GM19463 (cell line): ENCODE measurements at regions not wholly inside any gene's neighbourhood (a gene's known extent, or its start where the extent isn't known, plus 50 kb on each side); places are given as distances from the start of the nearest gene placed in this dataset.

Experiments used
- ATAC-seq: cut with Tn5 transposase; IDR thresholded peaks from one replicate; pipeline ENCODE4 v1.9.1; 2021; ENCODE audit warnings: mild to moderate bottlenecking, moderate library complexity; ENCODE audit not compliant: unreplicated experiment

DNA sequence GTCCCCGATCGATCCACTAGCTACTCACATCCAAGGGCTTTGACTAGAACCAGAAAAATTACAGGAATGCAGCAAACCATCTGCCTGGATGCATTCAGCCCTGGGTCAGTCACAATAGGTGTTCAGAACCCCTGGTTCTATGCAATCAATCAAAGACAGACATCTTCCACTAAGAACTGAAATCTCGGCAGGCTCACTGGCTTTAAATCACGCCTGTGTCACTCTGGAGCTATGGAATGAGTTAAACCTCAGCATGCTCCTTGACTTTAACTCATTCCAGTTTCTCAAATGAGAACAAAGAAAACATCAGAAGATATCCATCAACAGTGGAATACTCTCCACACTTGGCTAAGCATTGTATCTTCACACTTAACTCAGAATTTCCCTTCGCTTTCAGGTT lies 68.1 kb upstream of the SPTBN1 start:
- no peak for ATAC-seq

DNA sequence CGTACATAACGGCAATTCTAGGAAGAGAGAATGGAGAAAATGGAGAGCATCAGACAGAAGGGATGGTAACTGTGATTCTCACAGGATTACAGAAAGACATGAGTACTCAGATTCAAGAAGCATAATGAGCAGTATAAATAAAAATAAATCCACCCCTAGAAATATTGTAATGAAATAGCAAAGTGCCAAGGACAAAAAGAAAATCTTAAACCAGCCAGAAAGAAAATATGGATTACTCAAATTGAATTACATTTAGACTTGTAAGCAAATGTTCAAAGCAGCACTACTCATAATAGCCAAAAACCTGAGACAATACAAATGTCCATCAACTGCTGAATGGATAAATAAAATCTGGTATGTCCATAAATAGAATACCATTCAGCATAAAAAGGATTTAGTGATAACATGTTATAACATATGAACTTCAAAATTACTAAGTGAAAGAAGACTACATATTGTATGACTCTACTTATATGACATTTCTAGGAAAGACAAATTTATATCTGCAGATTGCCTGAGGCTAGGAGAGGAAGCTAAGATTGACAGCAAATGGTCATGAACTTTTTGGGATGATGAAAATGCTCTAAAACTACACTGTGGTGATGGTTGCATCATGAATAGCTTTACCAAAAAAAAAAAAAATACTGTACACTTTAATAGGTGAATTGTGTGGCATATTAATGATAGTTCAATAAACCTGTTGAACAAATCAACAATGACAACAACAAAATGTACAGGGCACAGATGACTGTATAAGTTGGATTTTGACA lies 63.4 kb upstream of the SPTBN1 start:
- ATAC-seq, result no peak

DNA sequence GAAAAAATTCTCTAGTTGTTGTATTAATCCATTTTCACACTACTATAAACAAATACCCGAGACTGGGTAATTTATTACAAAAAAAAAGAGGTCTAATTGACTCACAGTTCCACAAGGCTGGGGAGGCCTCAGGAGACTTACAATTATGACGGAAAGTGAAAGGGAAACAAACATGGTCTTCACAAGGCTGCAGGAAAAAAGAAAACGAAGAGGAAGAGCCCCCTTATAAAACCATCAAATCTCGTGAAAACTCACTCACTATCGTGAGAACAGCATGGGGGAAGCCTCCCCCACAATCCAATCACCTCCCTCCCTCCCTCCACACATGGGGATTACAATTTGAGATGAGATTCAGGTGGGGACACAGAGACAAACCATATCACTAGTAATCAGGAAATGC lies 61.7 kb upstream of the SPTBN1 start:
- peak; percentile 89 for ATAC-seq

DNA sequence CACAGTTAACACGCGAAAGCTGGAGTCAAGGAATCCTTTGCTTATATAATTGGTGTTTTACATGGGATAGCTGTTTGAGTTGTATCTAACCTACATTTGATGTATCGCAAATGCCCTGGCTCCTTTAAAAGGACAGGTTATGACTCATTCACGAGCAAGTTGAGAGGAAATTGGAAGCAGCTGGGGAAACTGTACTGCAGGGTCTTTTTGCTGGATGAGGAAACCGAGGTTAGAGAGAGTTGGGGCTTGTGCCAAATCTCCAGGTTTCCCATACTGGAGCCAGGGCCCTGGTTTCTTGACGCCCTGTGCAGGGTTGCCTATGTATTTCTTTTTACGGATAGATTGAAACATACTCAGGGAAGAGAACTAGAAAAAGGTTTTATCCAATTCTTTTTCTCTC lies 60.0 kb upstream of the SPTBN1 start:
- no peak for ATAC-seq

DNA sequence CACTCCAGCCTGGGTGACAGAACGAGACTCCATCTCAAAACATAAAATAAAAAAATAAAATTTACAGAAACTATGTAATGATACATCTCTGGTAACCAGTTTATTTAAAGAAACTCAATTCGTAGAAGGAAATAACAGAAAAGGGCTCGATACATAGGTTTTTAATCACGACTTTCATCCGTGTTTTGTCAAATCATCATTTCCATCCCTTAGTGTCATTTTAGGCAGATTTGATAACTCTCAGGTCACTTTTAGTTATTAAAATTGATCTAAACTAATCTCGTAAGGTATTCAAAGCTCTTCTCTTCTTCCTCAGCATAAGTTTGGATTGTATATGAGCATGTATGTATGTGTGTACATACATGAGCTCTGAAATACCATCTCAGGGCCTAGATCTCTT lies 59.3 kb upstream of the SPTBN1 start:
- no peak for ATAC-seq

DNA sequence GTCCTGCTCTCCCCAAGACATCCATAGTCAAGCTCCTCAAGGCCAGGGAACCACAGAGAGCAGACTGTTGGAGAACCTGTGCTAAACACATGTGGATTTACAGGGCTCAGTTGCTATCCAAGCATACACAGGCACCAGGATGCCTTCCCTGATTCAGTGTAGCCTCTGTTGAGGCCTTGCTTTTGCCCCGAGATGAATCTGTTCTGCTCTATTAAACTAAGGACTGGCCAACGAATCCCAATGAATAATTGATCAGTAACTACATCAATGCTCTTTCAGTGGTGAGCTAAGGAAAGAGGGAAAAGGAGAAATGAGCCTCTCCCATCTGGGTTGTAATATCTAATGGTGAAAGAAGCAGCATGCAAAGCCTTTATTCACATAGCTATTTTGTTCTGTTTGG lies 58.7 kb upstream of the SPTBN1 start:
- ATAC-seq, result no peak

DNA sequence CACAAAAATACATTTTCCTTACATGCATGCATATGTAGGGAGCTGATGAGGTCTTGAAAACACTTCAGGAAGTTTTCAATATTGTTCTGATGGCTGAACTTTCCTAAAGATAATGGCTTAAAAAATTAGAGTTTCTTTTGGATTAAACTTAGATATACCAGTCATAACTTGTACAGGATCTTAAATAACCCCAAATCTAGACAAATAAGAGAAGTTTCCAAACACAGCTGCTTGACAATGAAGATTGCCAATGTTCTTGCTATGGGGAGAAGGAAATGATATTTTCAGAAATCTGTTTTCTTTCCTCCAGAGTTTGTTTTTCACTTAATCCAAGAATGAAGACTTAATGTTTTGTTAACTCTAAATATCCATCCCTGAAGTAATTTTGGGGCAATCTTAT lies 54.6 kb upstream of the SPTBN1 start:
- ATAC-seq, result no peak

DNA sequence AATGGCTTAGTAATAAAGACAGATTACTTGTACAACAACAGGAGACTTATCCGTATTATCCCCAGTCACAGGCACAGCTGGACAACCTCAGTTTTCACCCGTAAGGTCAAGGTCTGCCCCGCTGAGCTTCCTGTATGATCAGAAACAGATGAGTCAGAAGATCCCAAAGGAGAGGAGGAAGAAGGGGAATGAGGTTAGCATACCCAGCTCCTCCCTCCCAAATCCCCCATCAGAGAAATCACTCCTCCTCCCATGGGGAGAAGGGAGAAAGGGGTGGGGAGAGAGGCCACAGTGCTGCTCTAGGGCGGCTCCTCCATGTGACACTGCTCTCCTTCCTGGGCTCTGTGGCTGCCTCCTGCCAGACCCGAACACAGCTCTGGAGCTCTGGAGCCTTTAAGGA lies 53.8 kb upstream of the SPTBN1 start:
- ATAC-seq, result no peak

DNA sequence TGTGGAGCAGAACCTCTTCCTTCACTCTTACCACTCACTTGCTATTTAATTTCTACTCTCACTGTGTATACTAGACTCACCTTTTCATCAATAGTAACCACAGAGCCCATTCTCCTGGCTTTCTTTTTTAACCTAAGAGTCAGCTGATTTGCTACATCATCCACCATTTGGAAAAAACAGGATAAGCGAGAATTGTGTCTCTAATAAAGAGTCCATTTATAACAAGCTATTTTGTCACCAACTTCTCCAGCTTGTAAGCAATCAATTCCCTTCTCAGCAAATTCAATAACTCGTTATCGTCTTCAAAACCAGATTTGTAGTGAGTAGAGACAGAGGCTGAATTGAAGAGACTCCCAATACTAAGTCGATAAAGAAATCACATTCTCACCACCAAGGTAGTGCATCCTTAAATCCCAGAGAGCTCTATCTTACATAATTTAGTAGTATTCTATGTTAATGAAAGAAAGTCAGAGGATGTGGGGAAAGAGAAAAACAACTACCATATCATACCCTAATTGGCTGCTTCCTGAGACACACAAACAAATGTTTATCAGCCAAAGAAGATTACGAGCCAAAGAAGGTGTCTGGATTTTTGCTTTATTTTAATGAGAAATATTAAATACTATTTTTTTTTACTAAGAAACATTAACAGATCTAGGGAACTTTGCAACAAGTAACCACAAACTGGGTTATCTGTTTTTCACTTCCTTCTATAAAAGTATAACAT lies 52.5 kb upstream of the SPTBN1 start:
- no peak for ATAC-seq

DNA sequence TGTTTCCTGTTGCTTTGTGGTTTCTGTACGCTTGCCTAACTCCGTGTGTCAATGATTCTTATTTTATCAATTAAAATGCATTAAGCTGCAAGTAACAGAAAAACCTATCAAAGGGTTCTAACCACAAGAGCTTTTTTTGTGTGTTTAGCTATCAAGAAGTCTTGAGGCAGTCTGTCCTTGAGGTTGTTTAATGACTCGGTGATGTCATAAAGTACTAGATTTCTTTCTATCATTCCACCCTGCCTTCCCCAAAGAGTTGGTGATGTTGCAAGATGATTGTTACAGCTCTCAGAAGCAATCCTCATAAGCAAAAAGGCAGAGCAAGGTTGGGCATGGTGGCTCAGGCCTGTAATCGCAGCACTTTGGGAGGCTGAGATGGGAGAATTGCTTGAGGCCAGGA lies 51.9 kb upstream of the SPTBN1 start:
- ATAC-seq, result no peak

DNA sequence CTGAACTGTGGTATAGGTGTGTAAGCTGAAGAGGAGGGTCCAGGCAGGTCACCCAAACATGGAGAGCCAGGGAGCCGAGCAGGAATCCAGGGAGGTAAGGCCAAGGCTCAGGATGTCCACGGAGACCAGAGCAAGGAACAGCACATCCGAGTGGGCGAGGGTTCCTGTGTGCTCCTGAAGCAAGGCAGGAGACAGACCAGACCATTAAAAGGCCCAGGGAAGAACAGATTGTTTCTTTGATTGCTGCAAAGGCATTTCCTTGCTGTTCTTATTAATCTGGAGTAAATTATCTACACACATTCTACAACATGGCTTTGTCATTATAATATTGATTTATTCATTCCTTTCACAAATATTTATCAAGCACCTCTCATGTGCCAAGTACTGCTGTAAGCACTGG lies 50.1 kb upstream of the SPTBN1 start:
- ATAC-seq, result no peak
